D721Med (cell line): ENCODE measurements at regions not wholly inside any gene's neighbourhood (a gene's known extent, or its start where the extent isn't known, plus 50 kb on each side); places are given as distances from the start of the nearest gene placed in this dataset.

Experiments used
- DNase-seq: peaks from one replicate; pipeline ENCODE4 v3.0.0; 2011; ENCODE audit warnings: low spot score; ENCODE audit not compliant: insufficient read length
- FAIRE-seq: peaks from 2 replicates; lab custom pipeline; 2011; peaks lifted over from hg19 to GRCh38; lab: Jason Lieb, UNC
- CTCF ChIP-seq: IDR thresholded peaks from 2 replicates; pipeline ENCODE4 v1.5.1; 2012; ENCODE audit warnings: mild to moderate bottlenecking, control low read depth; ENCODE audit not compliant: insufficient read depth; ENCODE audit errors: missing control alignments

GRCh38 chr14:76577090-76577489, 184.2 kb upstream of the VASH1 start:
- FAIRE-seq (no peak), DNase-seq (no peak)
- no peak for TF ChIP-seq CTCF

DNA sequence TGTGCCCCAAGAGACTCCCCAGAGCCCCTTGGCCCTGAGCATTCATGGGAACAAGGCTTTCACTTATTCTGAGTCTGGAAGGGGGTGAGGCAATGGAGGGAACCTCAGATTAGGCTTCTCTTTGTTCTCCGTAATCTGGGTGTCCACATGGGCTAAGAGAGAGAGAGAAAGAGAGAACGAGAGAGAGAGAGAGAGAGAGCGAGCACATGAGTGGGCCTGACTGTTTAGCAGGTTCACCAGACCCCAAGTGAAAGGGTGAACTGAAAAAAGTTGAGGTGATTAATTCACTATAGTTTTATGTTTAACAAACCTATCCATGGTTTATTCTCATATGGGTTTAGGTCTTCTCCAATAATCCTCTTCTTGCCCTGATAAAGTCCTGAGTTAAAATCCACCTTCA, 183.4 kb upstream of the VASH1 start:
- FAIRE-seq: no peak
- no peak for TF ChIP-seq CTCF
- DNase-seq: no peak

DNA sequence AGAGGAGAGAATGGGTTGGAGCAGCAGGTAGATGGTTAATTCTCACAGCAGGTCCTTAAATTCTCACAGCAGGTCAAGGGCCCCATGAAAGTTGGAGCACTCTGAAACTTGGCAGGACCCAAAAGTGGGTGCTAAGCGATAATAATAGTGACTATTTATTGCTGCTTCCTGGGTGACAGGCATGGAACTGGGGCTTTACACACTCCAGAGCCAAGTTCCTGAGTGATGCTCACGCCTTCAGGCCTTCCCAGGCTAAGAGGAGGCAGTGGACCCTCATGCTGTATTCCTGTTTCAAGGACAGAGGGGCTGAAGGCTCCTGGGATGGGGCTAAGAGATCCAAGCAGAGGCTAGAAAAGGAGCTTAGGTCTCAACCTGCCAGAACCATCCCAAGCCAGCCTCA, 180.9 kb upstream of the VASH1 start:
- no peak for FAIRE-seq
- TF ChIP-seq CTCF: no peak
- no peak for DNase-seq

DNA sequence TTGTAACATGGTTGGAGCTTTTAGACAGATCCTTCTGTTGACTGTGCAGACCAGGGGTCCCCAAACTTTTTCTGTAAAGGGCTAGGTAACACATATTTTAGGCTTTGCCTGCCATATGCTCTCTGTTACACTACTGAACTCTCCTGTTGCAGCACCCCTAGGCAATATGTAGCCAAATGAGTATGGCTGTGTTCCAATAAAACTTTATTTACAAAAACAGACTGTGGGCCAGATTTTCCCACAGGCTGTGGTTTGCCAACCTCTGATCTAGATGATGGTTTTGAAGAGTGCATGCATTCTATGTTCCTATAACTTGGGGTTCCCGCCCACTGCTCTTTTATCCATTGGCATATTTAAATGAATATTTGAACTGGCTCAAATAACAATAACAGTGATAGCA, 180.3 kb upstream of the VASH1 start:
- FAIRE-seq (no peak), DNase-seq (no peak)
- TF ChIP-seq CTCF: no peak

GRCh38 chr14:76581592-76581991, 179.7 kb upstream of the VASH1 start:
- DNase-seq (no peak), FAIRE-seq (no peak)
- TF ChIP-seq CTCF: no peak

- TF ChIP-seq CTCF: no peak
- no peak for FAIRE-seq
- no peak for DNase-seq
These were observed 178.8 kb upstream of the VASH1 start for GRCh38 chr14:76582447-76582846.

- no peak for FAIRE-seq
- TF ChIP-seq CTCF: no peak
These were observed 178.1 kb upstream of the VASH1 start for GRCh38 chr14:76583174-76583573.

More at GRCh38 chr14:76583174-76583573, 178.1 kb upstream of the VASH1 start:
- DNase-seq: no peak
